ENCODE measurements at regions not wholly inside any gene's neighbourhood (a gene's known extent, or its start where the extent isn't known, plus 50 kb on each side); places are given as distances from the start of the nearest gene placed in this dataset.

DNA sequence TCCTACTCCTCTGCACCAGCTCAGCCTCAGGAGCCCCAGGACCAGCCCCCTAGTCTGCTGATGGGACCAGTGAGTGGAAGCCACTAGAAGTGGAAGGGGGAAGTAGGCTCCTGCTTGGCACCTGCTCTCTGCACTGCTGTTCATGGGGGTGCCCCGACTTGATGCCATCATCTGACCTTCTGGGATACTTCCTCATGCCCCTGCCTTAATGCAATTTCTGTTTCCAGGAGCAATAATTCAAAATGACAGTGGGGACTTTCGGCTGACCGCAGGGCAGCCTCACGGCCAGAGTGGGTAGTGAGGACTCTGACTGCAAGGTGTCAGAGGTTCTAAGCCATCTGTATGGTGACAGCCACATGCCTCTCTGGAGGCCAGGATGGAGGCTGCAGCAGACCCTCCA lies 196.4 kb upstream of the WSCD1 start:
- Histone ChIP-seq H3K4me1 (ENCODE audit: low read length) (no peaks in the 10 kb centered on the region), H3K9me3 (ENCODE audit: low read length) (no peaks in the 10 kb centered on the region), H3K27ac (ENCODE audit: low read length) (no peak overlapping the region), H3K9ac (ENCODE audit: low read length) (no peak overlapping the region), H3K4me2 (ENCODE audit: low read depth, low read length, poor library complexity, severe bottlenecking) (no peak overlapping the region), H4K20me1 (ENCODE audit: insufficient read depth, low read depth, low read length) (no peaks in the 10 kb centered on the region), H3K36me3 (ENCODE audit: insufficient read depth, low read length) (no peaks in the 10 kb centered on the region), H3K9me2 (replicated peaks; ENCODE audit: insufficient read depth, low read length) (no peaks in the 10 kb centered on the region), H3K79me2 (ENCODE audit: low read length) (no peaks in the 10 kb centered on the region), H3K27me3 (ENCODE audit: low read length) (no peaks in the 10 kb centered on the region), H2AFZ (ENCODE audit: low read length) (no peak overlapping the region), H3K4me3 (ENCODE audit: low read length) (no peak overlapping the region)
- no peak for DNase-seq

GRCh38 chr17:5874486-5874885 lies 195.7 kb upstream of the WSCD1 start:
- no peaks in the 10 kb centered on the region for H3K9me3 ChIP-seq (ENCODE audit: low read length)
- H3K36me3 ChIP-seq (ENCODE audit: insufficient read depth, low read length), result no peaks in the 10 kb centered on the region
- H4K20me1 ChIP-seq (ENCODE audit: insufficient read depth, low read depth, low read length), result no peaks in the 10 kb centered on the region
- H3K79me2 ChIP-seq (ENCODE audit: low read length), result no peaks in the 10 kb centered on the region
- H3K27me3 ChIP-seq (ENCODE audit: low read length), result no peaks in the 10 kb centered on the region
- H3K4me1 ChIP-seq (ENCODE audit: low read length), result no peaks in the 10 kb centered on the region
- H3K4me2 ChIP-seq (ENCODE audit: low read depth, low read length, poor library complexity, severe bottlenecking), result no peak overlapping the region
- H3K9me2 ChIP-seq (replicated peaks; ENCODE audit: insufficient read depth, low read length), result no peaks in the 10 kb centered on the region
- no peak overlapping the region for H2AFZ ChIP-seq (ENCODE audit: low read length)
- no peak overlapping the region for H3K4me3 ChIP-seq (ENCODE audit: low read length)
- no peak overlapping the region for H3K27ac ChIP-seq (ENCODE audit: low read length)
- H3K9ac ChIP-seq (ENCODE audit: low read length), result no peak overlapping the region
- no peak for DNase-seq

DNA sequence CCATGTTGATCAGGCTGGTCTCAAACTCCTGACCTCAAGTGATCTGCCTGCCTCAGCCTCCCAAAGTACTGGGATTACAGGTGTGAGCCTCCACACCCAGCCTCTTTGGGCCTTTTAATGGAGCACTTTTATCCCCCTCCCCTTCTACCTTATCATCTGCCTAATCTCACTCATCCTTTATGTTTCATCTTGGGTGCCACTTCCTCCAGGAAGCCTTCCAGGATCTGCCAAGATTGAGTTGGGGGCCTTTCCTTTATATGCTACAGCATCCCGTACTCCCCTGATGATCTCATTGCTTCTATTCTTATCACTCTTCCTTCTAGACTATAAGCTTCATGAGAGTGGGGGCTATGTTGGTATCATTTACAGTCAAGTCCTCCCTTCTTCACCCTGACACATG lies 192.8 kb upstream of the WSCD1 start:
- no peak overlapping the region for H3K9ac ChIP-seq (ENCODE audit: low read length)
- H3K9me3 ChIP-seq (ENCODE audit: low read length), result no peaks in the 10 kb centered on the region
- no peaks in the 10 kb centered on the region for H3K4me1 ChIP-seq (ENCODE audit: low read length)
- H2AFZ ChIP-seq (ENCODE audit: low read length), result no peak overlapping the region
- H3K27me3 ChIP-seq (ENCODE audit: low read length), result no peaks in the 10 kb centered on the region
- H4K20me1 ChIP-seq (ENCODE audit: insufficient read depth, low read depth, low read length), result no peaks in the 10 kb centered on the region
- H3K27ac ChIP-seq (ENCODE audit: low read length), result no peak overlapping the region
- H3K79me2 ChIP-seq (ENCODE audit: low read length), result no peaks in the 10 kb centered on the region
- H3K36me3 ChIP-seq (ENCODE audit: insufficient read depth, low read length), result no peaks in the 10 kb centered on the region
- no peak overlapping the region for H3K4me2 ChIP-seq (ENCODE audit: low read depth, low read length, poor library complexity, severe bottlenecking)
- no peaks in the 10 kb centered on the region for H3K9me2 ChIP-seq (replicated peaks; ENCODE audit: insufficient read depth, low read length)
- DNase-seq, result no peak
- no peak overlapping the region for H3K4me3 ChIP-seq (ENCODE audit: low read length)

GRCh38 chr17:5877948-5878347 lies 192.2 kb upstream of the WSCD1 start:
- Histone ChIP-seq H3K9me2 (replicated peaks; ENCODE audit: insufficient read depth, low read length) (no peaks in the 10 kb centered on the region), H2AFZ (ENCODE audit: low read length) (no peak overlapping the region)
- no peak for DNase-seq

DNA sequence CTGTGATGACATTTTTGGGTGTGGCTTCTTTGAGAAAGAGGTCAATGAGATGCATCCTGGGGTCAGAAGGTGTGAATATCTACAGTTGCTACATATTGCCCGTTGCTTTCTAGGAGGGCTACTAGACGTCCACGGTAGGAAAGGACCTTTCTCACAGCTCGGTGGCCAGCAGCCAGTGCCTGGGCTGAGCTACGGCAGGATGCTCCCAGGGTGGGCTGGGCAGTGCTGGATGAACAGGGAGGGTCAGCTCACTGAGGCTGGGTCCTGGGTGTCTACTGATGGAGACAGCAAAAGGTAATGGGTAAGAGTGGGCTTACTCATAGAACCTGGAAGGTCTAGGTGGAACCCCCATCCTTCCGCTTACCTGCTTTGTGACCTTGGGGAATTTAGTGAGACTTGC lies 188.3 kb upstream of the WSCD1 start:
- no peaks in the 10 kb centered on the region for H3K9me3 ChIP-seq (ENCODE audit: low read length)
- H3K27ac ChIP-seq (ENCODE audit: low read length), result no peak overlapping the region
- H3K4me1 ChIP-seq (ENCODE audit: low read length), result no peaks in the 10 kb centered on the region
- no peaks in the 10 kb centered on the region for H3K79me2 ChIP-seq (ENCODE audit: low read length)
- no peak for DNase-seq
- no peaks in the 10 kb centered on the region for H3K27me3 ChIP-seq (ENCODE audit: low read length)
- no peak overlapping the region for H3K4me2 ChIP-seq (ENCODE audit: low read depth, low read length, poor library complexity, severe bottlenecking)
- no peak overlapping the region for H3K9ac ChIP-seq (ENCODE audit: low read length)
- no peak overlapping the region for H2AFZ ChIP-seq (ENCODE audit: low read length)
- H3K9me2 ChIP-seq (replicated peaks; ENCODE audit: insufficient read depth, low read length), result no peaks in the 10 kb centered on the region
- no peak overlapping the region for H3K4me3 ChIP-seq (ENCODE audit: low read length)
- H3K36me3 ChIP-seq (ENCODE audit: insufficient read depth, low read length), result no peaks in the 10 kb centered on the region
- H4K20me1 ChIP-seq (ENCODE audit: insufficient read depth, low read depth, low read length), result no peaks in the 10 kb centered on the region

More at GRCh38 chr17:5877948-5878347, 192.2 kb upstream of the WSCD1 start:
- Histone ChIP-seq H3K4me1 (ENCODE audit: low read length) (no peaks in the 10 kb centered on the region), H3K9ac (ENCODE audit: low read length) (no peak overlapping the region), H4K20me1 (ENCODE audit: insufficient read depth, low read depth, low read length) (no peaks in the 10 kb centered on the region), H3K79me2 (ENCODE audit: low read length) (no peaks in the 10 kb centered on the region), H3K9me3 (ENCODE audit: low read length) (no peaks in the 10 kb centered on the region), H3K4me3 (ENCODE audit: low read length) (no peak overlapping the region), H3K4me2 (ENCODE audit: low read depth, low read length, poor library complexity, severe bottlenecking) (no peak overlapping the region), H3K27ac (ENCODE audit: low read length) (no peak overlapping the region), H3K36me3 (ENCODE audit: insufficient read depth, low read length) (no peaks in the 10 kb centered on the region), H3K27me3 (ENCODE audit: low read length) (no peaks in the 10 kb centered on the region)

DNA sequence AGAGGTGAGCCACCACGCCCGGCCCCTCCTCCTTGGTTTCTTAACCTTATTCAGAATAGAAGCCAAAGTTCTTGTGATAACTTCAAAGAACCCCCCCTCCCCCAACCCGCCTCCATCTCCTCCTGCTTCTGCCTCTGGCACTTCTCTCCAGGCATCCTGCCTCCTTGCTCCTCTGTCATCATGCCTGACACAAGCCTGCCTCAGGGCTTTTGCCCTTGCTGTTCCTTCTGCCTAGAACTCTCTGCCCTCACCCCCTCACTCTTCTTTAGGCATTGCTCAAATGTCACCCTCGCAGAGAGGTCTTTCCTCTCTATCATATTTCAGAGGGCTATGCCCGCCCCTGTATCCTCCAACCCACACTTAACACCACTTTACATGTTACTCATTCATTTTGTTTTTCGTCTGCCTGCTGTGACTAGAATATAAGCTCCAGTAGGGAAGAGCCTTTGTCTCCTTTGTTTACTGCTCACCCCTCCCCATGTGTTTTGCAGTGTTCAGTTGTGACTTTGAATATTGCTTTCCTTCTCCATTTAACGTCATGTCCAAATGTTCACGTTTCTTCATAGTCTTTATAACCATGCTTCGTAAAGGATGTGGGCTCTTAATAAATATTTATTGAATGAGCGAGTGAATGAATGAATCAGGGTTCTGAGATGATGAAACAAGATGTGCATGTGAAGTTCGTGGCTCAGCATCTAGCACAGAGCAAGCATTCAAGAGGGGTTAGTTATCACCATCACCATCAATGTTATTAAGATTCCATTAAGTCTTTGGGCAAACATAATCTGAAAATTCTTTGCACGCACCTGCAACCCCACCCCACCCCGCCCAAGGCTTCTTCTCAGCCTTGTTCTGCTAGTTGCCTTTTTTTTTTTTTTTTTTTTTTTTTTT lies 186.2 kb upstream of the WSCD1 start:
- Histone ChIP-seq H3K27me3 (ENCODE audit: low read length) (no peaks in the 10 kb centered on the region), H3K9me2 (replicated peaks; ENCODE audit: insufficient read depth, low read length) (no peaks in the 10 kb centered on the region), H2AFZ (ENCODE audit: low read length) (no peak overlapping the region)

GRCh38 chr17:5885336-5885735 lies 184.8 kb upstream of the WSCD1 start:
- H3K27ac ChIP-seq (ENCODE audit: low read length), result no peak overlapping the region
- no peaks in the 10 kb centered on the region for H3K27me3 ChIP-seq (ENCODE audit: low read length)
- H3K9ac ChIP-seq (ENCODE audit: low read length), result no peak overlapping the region
- H3K4me2 ChIP-seq (ENCODE audit: low read depth, low read length, poor library complexity, severe bottlenecking), result no peak overlapping the region
- no peaks in the 10 kb centered on the region for H4K20me1 ChIP-seq (ENCODE audit: insufficient read depth, low read depth, low read length)
- H2AFZ ChIP-seq (ENCODE audit: low read length), result no peak overlapping the region
- no peaks in the 10 kb centered on the region for H3K9me3 ChIP-seq (ENCODE audit: low read length)
- no peaks in the 10 kb centered on the region for H3K9me2 ChIP-seq (replicated peaks; ENCODE audit: insufficient read depth, low read length)
- no peak overlapping the region for H3K4me3 ChIP-seq (ENCODE audit: low read length)
- H3K79me2 ChIP-seq (ENCODE audit: low read length), result no peaks in the 10 kb centered on the region
- no peak for DNase-seq
- no peaks in the 10 kb centered on the region for H3K4me1 ChIP-seq (ENCODE audit: low read length)
- H3K36me3 ChIP-seq (ENCODE audit: insufficient read depth, low read length), result no peaks in the 10 kb centered on the region

More for the DNA sequence above, 186.2 kb upstream of the WSCD1 start:
- DNase-seq, result no peak
- no peak overlapping the region for H3K4me2 ChIP-seq (ENCODE audit: low read depth, low read length, poor library complexity, severe bottlenecking)
- no peak overlapping the region for H3K27ac ChIP-seq (ENCODE audit: low read length)
- H3K4me3 ChIP-seq (ENCODE audit: low read length), result no peak overlapping the region
- no peak overlapping the region for H3K9ac ChIP-seq (ENCODE audit: low read length)
- no peaks in the 10 kb centered on the region for H4K20me1 ChIP-seq (ENCODE audit: insufficient read depth, low read depth, low read length)
- no peaks in the 10 kb centered on the region for H3K4me1 ChIP-seq (ENCODE audit: low read length)
- no peaks in the 10 kb centered on the region for H3K36me3 ChIP-seq (ENCODE audit: insufficient read depth, low read length)
- H3K79me2 ChIP-seq (ENCODE audit: low read length), result no peaks in the 10 kb centered on the region
- no peaks in the 10 kb centered on the region for H3K9me3 ChIP-seq (ENCODE audit: low read length)

- Histone ChIP-seq H3K4me2 (ENCODE audit: low read depth, low read length, poor library complexity, severe bottlenecking) (no peak overlapping the region), H2AFZ (ENCODE audit: low read length) (no peak overlapping the region), H4K20me1 (ENCODE audit: insufficient read depth, low read depth, low read length) (no peaks in the 10 kb centered on the region), H3K4me1 (ENCODE audit: low read length) (no peaks in the 10 kb centered on the region), H3K27me3 (ENCODE audit: low read length) (no peaks in the 10 kb centered on the region; the same call in 1 of the 2 replicates), H3K36me3 (ENCODE audit: insufficient read depth, low read length) (no peaks in the 10 kb centered on the region), H3K9me3 (ENCODE audit: low read length) (no peaks in the 10 kb centered on the region), H3K9ac (ENCODE audit: low read length) (no peak overlapping the region), H3K9me2 (replicated peaks; ENCODE audit: insufficient read depth, low read length) (no peaks in the 10 kb centered on the region), H3K27ac (ENCODE audit: low read length) (no peak overlapping the region), H3K4me3 (ENCODE audit: low read length) (no peak overlapping the region), H3K79me2 (ENCODE audit: low read length) (no peaks in the 10 kb centered on the region)
- DNase-seq, result no peak
Measured at GRCh38 chr17:5888811-5889210, 181.4 kb upstream of the WSCD1 start.

All from Karpas-422 (cell line).